NCI-H748 (cell line): ENCODE measurements at regions not wholly inside any gene's neighbourhood (a gene's known extent, or its start where the extent isn't known, plus 50 kb on each side); places are given as distances from the start of the nearest gene placed in this dataset.
A peak's percentile ranks its signal among the peaks of the same experiment; 100 is the strongest.

ENCODE experiments used
- DNase-seq: peaks from one replicate; lab custom pipeline; 2025; ENCODE audit not compliant: unreplicated experiment; lab: John Stamatoyannopoulos, UW

DNA sequence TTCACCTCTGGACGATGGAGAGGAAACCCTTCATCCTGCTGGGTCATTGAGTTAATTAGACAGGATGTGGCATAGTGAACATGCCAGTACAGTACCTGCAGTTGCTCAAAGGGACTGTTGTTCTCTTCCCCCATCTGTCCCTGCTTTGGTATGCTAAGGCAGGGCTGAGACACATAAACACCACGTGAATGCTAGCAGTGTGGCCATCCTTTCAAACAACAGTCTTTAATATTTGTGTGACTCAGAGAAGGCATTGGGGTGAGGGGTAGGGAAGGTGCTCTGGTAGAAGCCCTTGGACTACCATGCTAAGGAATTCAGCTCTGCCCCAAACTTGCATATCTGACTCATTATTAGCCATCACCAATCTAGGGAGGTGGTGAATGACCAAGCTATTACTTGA lies 180.2 kb upstream of the ZNF618 start:
- DNase-seq, result no peak

DNA sequence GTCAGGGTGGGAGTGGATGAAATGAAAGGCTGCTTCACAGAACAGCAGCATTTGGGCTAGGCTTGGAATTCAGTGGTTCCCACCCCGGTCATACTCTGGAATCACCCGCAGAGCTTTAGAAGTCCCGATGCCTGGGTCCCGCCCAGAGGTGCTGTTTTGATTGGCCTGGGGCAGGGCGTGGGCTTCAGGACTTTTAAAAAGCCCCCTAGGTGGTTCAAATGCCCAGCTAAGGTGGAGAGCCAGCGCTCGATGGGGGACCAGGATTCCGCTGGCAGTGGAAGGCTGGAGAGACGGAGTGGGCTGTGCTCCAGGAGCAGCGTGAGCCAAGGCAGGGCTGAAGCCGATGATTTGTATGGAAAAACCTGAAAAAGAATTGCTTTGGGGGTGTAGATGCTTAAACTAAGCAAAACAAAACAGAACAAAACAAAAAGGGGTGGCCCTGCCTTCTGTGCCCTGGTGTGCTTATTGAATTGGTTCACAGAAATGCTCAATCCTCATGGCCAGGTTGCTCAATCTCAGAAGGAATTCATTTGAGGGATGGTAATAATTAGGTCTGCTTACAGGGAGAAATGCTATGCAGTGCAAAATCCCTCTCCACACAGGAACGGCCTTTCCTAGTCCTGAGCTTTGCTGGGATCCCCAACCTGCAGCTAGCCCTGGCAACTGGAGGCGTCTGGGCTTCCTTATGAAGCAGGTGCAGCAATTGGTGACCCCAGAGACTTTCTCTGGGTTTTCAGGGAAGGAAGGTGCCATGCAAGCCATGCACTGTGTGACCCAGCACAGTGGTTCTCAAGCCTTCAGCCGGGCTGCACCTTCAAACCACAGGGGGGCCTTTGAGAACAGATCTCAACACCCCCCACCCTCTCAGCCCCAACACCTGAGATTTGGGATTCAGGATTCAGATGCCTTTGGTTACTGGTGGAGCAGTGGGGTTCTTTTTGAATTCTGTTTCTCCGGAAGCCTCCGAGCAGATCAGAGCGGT lies 174.0 kb upstream of the ZNF618 start:
- no peak for DNase-seq

DNA sequence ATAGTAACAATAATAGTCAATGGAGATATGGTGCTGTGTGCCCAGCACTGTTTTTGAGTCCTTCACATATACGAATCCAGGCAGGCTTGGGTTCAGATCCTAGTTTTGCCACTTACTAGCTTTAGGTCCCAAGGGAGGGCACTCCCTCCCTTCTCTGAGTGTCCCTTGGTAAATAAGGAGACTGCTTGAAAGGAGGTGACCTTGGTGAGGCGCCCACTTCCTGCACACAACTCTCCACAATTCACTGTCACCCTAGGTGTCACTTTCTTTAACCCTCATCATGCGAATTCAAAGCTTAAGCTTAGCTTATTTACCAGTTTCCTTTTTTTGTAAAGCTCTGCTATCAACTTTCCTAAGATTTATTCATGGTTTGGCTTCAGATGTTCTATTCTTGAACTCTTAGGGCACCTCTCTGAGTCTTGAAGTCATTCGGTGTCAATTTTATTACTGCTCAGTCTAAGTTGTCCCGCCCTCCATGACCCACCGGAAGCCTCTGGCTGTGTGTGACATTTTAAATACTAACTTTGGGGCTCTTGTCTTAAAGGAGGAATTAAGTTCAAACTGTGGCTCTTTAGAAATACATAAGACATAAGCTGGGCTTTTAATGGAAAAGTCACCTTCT lies 170.7 kb upstream of the ZNF618 start:
- no peak for DNase-seq

DNA sequence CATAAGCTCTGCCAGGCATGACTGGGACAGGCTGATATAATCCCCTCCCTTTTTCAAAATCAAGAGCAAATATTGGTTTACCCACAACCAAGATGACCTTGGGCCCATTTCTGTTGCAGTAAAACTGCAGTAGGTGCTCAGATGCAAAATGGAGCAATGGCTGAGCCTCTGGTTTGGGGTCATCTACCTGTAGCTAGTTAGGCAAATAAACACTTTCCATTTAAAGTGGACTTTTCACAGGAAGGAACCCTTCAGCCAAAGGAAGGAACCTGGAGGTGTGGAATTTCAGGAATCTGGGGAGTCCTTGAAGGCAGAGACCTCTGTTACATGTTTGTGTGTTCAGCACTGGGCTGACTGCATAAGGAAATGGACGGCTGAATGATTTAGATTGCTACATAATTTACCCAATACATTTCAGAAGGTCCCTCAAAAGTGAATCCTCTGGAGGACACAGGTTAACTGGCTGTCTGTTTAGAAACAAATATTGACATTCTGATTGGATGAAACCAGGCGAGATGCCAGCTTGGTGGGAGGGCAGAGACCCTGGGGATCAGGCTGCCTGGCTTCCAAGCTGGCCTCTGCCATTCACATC lies 170.1 kb upstream of the ZNF618 start:
- no peak for DNase-seq

DNA sequence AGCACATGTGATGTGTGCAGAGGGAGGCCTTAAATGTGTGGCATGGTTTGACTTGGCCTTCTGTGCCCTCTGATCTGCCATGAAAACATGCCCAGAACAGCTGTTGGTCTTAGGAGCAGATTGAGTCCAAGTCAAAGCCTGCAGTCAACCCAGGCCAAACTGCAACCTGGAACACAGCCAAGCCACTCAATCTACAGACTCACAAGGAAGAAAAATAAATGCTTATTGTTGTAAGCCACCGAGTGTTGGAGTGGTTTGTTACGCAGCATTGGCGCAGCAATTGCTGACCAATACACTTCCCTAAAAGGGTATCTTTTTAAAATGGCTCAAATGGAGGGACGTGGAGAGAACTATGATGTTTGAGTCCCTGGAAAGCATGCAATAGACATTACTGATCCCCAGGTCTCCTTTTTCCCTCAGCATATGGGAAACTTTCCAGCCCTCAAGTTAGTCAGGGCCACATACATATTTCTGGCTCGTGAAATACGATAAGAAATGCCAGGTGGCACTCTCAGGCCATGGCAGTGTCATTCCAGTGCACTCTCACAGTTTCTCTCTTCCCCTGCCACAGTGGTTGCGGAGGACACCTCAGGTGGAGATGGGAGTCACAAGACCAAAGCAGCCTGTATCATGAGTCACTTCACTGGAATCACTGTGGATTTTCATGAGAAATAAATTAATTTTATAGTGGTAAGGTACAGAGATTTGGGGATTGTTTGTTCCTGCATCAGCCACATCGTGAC lies 168.0 kb upstream of the ZNF618 start:
- DNase-seq, result no peak

DNA sequence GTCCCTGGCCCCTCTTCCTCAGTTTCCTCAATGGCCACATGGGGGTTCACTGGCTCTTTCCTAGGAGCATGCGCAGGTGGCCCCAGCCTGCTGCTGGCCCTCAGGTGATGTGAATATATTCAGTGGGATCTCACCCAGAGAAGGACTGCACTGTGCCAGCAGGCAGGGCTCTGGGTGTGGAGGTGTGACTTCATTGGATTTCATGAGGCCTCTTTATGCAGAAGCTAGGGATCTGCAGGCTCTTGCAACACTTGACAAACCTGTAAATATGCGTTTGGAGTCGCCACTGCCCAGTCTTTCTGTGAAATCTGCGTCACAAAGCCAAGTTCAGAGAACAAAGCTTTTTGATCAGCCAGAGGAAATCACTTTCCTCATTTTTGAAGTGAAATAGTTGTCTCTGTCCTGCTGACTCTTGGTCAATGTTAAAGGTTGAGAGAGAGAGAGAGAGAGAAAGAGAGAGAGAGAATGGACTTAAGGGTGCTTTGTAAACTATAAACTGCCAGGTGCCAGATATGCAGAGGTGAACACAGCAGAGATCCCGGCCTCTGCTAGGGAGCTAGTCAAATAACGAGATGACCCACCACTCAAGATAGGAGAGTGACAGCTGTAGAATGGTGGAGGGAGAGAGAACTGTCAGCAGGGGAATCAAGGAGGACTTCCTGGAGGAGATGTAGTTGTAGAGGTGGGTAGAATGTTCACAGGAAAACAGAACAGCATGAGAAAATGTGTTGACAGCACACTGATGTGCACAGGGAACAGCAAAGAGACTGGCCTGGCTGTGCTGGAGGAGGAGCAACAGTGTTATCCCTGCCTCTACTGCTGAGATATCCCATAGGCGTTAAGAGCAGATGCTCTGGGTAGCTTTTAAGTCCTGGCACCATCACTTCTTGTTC lies 167.0 kb upstream of the ZNF618 start:
- no peak for DNase-seq

DNA sequence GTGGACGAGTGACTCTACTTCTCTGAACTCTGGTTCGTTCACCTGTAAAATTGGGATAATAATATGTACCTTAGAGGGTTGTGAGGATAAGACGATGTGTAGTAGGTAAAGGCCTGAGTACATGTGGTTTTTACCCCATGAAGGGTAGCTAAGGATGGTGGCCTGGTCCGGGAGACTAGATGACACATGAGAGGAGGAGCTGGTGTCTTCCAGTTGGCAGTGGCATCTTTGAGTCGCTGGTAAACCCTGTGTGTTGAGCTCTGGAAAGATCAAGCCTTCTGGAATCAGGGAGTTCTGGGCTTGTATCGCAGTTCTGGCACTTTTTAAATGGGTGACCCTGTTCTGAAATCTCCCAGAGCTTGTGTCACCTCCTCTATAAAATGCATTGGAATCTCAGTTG lies 166.4 kb upstream of the ZNF618 start:
- no peak for DNase-seq

DNA sequence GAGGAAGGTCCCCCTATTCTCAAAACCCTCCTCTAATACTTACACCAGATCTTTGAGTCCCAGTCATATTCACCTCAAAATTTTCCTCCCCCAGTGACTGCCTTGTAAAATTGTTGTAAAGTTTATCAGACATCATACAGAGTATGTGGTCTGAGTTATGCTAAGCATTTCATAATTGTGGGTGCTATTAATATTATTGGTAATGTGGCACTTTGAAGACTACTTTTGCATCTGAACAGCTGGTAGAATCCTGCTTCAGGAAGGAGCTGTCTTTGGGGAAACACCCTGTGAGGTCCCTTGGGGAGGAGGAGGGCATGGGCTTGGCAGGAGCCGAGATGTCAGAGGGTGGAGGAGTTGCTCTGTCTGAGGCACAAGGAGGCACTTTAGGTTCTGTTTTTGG lies 164.9 kb upstream of the ZNF618 start:
- DNase-seq, result no peak

DNA sequence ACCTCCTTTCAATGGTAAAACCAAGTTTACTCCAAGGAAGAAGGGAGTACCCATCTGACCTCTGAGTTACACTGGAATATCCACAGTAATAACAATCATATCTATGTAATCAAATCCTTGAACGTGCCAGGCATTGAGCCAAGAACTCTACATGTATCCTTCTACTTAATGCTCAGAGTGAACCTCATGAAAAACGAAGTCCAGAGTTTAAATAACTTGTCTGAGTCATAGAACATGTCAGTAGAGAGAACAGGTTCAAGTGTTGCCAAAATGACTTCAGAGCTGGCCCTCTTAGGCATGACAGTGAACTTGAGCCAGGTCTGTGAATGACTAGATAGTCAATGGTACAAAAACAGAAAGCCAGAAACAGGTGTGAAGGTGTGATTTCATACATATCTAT lies 164.1 kb upstream of the ZNF618 start:
- no peak for DNase-seq

DNA sequence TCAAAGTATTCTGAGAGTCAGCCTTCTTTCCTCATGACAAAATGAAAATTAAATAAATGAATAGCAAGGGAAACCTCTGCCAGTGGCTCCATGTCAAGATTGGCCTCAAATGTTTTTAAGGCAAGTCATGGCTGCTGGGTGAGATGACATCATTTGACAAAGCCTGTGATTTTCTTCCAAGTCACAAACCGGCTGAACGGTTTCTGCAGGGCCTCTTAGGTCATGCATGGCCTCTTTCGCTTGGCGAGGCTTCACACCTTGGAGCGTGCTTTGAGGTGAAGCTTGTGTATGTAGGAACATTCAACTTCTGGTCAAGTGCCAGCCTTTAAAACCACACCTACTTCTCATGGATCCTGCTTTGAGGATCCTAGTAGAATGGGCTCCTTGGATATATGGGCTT lies 161.0 kb upstream of the ZNF618 start:
- DNase-seq, result no peak

DNA sequence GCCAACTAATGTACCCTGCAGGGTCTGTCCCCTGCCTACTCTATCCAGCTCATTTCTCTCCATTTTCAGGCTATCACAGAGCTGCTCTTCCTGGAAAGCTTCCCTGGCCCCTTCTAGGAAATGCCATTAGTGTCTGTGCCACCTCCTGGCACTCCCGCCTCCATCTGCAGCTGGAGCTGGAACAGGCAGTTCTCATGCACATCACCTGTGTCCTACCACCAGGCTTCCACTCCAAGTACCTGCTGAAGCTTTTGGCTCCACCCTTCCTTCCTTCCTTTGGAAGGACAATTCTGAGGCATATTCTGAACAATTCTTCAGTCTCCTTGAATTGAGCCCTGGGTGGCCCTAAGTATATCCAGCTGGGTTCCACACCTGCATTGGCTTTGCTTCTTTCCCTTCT lies 156.2 kb upstream of the ZNF618 start:
- no peak for DNase-seq

DNA sequence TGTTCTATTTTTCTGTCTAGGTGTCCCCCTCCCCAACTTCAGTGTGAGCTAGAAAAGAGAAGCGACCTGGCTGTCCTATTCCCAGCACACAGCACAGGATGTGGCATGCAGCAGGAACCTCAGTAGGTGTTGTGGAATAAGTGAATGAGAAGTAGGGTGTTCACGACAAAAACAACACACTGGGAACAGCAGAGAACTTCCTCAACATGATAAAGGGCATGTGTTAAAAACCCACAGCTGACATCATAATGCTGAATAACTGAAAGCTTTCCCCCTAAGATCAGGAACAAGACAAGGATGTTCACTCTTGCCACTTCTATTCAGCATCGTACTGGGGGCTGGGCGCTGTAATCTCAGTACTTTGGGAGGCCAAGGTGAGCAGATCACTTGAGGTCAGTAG lies 155.6 kb upstream of the ZNF618 start:
- DNase-seq, result no peak

DNA sequence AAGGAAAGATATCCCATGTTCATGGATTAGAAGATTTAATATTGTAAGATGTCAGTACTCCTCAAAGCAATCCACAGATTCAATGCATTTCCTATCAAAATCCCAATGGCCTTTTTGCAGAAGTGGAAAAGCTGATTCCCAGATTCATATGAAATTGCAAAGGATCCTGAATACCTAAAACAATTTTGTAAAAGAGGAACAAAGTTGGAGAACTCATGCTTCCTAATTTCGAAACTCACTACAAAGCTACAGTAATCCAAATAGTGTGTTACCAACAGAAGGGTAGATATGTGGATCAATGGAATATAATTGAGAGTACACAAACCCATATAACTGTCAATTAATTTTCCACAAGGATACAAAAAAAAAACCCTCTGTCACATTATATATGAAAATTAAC lies 154.3 kb upstream of the ZNF618 start:
- DNase-seq, result no peak

DNA sequence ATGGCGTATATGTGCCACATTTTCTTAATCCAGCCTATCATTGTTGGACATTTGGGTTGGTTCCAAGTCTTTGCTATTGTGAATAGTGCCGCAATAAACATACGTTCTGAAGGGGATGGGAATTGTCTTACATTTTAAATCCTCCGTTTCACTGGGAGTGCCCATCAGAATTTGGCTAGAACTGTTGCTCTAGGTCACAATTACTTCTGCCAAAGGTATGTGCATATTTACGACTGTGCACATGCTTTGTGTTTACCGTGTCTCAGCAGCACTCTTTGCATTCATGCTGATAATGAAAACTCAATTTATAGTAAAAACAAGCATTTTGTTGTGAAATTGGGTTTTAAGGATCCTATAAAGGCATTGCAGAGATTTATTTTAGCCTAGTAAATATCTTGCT lies 151.9 kb upstream of the ZNF618 start:
- DNase-seq, result no peak

DNA sequence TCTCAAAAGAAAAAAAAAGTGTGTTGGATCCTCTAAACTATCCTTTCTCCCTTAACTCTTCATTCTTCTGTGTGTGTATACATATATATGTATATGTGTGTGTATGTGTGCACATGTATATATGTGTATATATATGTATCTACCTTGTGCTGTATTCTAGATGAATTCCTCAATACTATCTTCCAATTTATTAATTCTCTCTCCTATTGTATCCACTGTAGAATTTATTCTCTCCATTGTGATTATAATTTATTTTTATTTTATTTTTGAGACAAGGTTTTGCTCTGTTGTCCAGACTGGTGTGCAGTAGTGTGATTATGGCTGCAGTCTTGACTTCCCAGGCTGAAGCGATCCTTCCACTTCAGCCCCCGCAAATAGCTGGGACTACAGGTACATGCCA lies 147.1 kb upstream of the ZNF618 start:
- DNase-seq, result no peak

DNA sequence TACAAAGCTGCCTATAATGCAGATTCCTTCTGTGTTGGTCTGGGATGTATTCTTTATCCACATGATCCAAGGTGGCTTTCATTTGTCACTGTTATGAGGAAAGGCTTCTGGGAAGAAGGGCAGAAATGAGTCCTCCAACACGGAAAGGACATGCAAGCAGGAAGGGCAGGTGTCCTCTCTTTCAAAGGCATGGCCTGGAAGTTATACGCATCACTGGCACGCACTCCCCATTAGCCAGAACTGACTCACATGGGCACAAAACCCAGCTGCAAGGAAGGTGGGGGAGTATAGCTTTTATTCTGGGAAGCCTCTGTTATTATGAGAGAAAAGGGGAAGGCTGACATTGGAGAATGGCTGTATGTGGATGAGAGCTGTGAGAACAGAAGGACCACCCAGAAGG lies 141.3 kb upstream of the ZNF618 start:
- no peak for DNase-seq

DNA sequence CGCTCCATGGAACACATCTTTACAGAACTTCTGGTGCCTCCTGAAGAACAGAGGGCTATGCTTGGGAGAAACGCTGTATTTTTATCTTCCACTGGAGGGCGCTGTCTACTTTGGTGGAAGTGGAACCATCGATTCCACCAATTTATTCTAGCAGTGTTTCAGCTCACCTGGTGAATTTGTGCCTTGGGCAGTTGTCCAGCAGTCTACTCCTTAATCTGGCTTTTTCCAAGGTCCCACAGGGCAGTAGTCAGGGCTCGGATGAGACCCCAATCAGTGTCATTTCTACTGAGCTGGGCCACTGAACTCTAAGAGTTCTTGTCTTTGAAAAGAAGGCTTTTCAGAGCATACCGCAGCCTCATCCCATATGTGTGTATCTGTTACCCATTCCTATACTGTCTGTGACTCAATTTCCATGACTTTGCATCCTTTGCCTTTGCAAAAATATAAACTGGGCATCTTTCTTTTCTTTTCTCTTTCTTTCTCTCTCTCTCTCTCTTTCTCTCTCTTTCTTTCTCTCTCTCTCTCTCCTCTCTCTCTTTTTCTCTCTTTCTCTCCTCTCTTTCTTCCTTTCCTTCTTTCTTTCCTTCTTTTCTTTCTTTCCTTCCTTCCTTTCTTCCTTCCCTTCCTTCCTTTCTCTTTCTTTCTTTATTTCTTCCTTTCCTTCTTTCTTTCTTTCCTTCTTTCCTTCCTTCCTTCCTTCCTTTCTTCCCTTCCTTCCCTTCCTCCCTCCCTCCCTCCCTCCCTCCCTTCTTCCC lies 138.4 kb upstream of the ZNF618 start:
- peak; percentile 79 for DNase-seq

DNA sequence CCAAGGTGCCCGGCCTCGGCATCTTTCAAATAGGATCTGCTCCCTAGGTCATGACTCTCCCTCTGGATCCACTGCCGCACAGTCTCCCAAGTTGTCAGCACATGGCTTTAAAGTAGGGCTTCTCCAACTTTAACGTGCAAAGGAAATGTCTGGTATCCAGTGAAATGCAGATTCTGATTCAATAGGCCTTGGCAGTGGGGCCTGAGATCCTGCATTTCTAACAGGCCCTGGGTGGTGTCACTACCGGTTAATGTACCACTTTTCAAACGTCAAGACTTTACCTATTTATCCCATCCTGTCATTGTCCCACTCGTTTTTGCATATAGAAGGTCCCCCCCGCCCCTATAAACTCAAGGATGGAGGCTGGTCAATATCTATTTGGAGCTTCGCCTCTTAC lies 137.6 kb upstream of the ZNF618 start:
- peak; percentile 39 for DNase-seq

DNA sequence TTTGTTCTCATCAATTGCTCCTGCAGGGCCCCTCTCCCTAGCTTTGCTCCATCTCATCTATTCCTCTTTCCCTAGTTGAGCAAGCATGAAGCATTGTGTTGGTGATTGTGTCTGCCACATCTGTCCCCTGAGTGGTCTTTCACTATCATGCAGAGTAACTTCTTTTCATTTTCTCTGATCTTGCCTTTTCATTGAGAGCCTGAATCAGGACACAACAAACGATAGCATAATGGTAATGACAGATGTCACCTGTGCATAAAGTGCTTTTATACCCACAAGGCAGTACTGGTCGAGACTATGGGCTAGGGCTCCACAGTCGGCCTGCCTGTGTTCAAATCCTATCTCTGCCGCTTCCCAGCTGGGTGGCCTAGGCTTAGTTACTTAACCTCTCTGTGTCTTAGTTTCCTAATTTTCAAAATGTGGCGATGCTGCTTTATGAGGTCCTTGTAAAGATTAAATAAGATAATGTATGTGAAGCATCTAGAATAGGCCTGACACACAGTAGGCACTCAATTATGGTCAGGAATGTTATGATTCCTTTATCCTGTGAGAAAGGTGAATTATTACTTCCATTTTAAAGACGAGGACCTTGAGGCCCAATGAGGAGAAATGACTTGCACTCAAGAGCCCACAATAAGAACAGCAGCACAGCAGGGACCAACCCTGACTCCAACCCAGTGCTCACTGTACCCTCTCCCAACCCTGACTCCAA lies 137.1 kb upstream of the ZNF618 start:
- peak; percentile 49 for DNase-seq
